PC-9 (cell line): ENCODE measurements at regions not wholly inside any gene's neighbourhood (a gene's known extent, or its start where the extent isn't known, plus 50 kb on each side); places are given as distances from the start of the nearest gene placed in this dataset.

ENCODE experiments used
- EZH2 ChIP-seq: fragments of 200-600 bp; sonication (generic); IDR thresholded peaks from 2 replicates; pipeline ENCODE4 v1.8.0; 2017; ENCODE audit warnings: antibody characterized with exemption, low read depth
- TF ChIP-seq, protein P1 (sequence below): fragments of 200-600 bp; sonication (generic); conservative IDR thresholded peaks from 2 replicates; pipeline ENCODE4 v1.6.1; 2017; ENCODE audit warnings: mixed run types, antibody characterized with exemption, mild to moderate bottlenecking, moderate library complexity

GRCh38 chr2:234409590-234409989 is 87.3 kb downstream of the ARL4C start:
- TF ChIP-seq, protein P1, sequence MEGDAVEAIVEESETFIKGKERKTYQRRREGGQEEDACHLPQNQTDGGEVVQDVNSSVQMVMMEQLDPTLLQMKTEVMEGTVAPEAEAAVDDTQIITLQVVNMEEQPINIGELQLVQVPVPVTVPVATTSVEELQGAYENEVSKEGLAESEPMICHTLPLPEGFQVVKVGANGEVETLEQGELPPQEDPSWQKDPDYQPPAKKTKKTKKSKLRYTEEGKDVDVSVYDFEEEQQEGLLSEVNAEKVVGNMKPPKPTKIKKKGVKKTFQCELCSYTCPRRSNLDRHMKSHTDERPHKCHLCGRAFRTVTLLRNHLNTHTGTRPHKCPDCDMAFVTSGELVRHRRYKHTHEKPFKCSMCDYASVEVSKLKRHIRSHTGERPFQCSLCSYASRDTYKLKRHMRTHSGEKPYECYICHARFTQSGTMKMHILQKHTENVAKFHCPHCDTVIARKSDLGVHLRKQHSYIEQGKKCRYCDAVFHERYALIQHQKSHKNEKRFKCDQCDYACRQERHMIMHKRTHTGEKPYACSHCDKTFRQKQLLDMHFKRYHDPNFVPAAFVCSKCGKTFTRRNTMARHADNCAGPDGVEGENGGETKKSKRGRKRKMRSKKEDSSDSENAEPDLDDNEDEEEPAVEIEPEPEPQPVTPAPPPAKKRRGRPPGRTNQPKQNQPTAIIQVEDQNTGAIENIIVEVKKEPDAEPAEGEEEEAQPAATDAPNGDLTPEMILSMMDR = no peak
- no peak for TF ChIP-seq EZH2
